Activated B cell treated with CpG ODN at 0.5 μM for 24 hours (primary cell): ENCODE measurements at regions not wholly inside any gene's neighbourhood (a gene's known extent, or its start where the extent isn't known, plus 50 kb on each side); places are given as distances from the start of the nearest gene placed in this dataset.

Source experiments
- ATAC-seq: fragments of 200-7000 bp; cut with Tn5 transposase; one replicate; pipeline ENCODE4 v1.10.0; 2021; ENCODE audit warnings: low read depth, mild to moderate bottlenecking, moderate library complexity
- CTCF ChIA-PET: fragments of 350-600 bp; sonication (Branson Sonifier 250); formaldehyde crosslinking; loops from one replicate; lab custom pipeline; 2021; ENCODE audit warnings: antibody characterized with exemption; lab: Charles Lee
- POLR2A ChIA-PET: fragments of 350-600 bp; sonication (Branson Sonifier 250); formaldehyde crosslinking; loops from one replicate; lab custom pipeline; 2021; ENCODE audit warnings: antibody characterized with exemption; lab: Charles Lee
- DNase-seq: peaks from one replicate; pipeline ENCODE4 v3.0.0; 2022
- H3K27ac Mint-ChIP-seq: one replicate; pipeline ENCODE4 v1.8.0; 2020; ENCODE audit warnings: mixed read lengths
- H3K27me3 Mint-ChIP-seq: one replicate; pipeline ENCODE4 v1.8.0; 2021; ENCODE audit warnings: mixed read lengths
- H3K36me3 Mint-ChIP-seq: one replicate; pipeline ENCODE4 v1.8.0; 2021; ENCODE audit warnings: low read depth, mixed read lengths
- H3K4me1 Mint-ChIP-seq: one replicate; pipeline ENCODE4 v1.8.0; 2021; ENCODE audit warnings: mixed read lengths
- H3K4me3 Mint-ChIP-seq: one replicate; pipeline ENCODE4 v1.8.0; 2020; ENCODE audit warnings: mild to moderate bottlenecking, mixed read lengths
- H3K9me3 Mint-ChIP-seq: one replicate; pipeline ENCODE4 v1.8.0; 2020; ENCODE audit warnings: mixed read lengths
- CTCF ChIP-seq: fragments of 200-600 bp; IDR thresholded peaks from one replicate; pipeline ENCODE4 v1.8.0; 2022; ENCODE audit warnings: antibody characterized with exemption, mild to moderate bottlenecking
- intact Hi-C: fragments of 100-400 bp; cut with micrococcal nuclease; formaldehyde crosslinking; loops from one replicate; pipeline ENCODE4 v1.15.1; 2024

GRCh38 chr6:55651015-55651414 lies 72.0 kb upstream of the HMGCLL1 start:
- DNase-seq (no peak), ATAC-seq (no peak)
- intact Hi-C loops = no loop called here
- no peaks in the 10 kb centered on the region for H3K36me3 Mint-ChIP-seq
- ChIA-PET POLR2A (no interaction called here), CTCF (no interaction called here)
- no peak for TF ChIP-seq CTCF
- H3K4me3 Mint-ChIP-seq = no peak overlapping the region
- no peaks in the 10 kb centered on the region for H3K4me1 Mint-ChIP-seq
- no peak overlapping the region for H3K27ac Mint-ChIP-seq
- peaks cover 7% of the 10 kb centered on the region for H3K9me3 Mint-ChIP-seq
- no peaks in the 10 kb centered on the region for H3K27me3 Mint-ChIP-seq

- no peak for TF ChIP-seq CTCF
- no peak for ATAC-seq
- H3K27me3 Mint-ChIP-seq = no peaks in the 10 kb centered on the region
- intact Hi-C loops = no loop called here
- peaks cover 19% of the 10 kb centered on the region for H3K9me3 Mint-ChIP-seq
- ChIA-PET CTCF (no interaction called here), POLR2A (no interaction called here)
- DNase-seq = no peak
- H3K4me3 Mint-ChIP-seq = no peak overlapping the region
- no peak overlapping the region for H3K27ac Mint-ChIP-seq
- H3K36me3 Mint-ChIP-seq = no peaks in the 10 kb centered on the region
- H3K4me1 Mint-ChIP-seq = no peaks in the 10 kb centered on the region
Observed at GRCh38 chr6:55643861-55644260, 64.9 kb upstream of the HMGCLL1 start.

GRCh38 chr6:55642366-55642765 lies 63.4 kb upstream of the HMGCLL1 start:
- CTCF ChIA-PET = no interaction called here
- no peak for ATAC-seq
- peaks cover 19% of the 10 kb centered on the region for H3K9me3 Mint-ChIP-seq
- DNase-seq = no peak
- no peak overlapping the region for H3K27ac Mint-ChIP-seq
- H3K27me3 Mint-ChIP-seq = no peaks in the 10 kb centered on the region
- H3K36me3 Mint-ChIP-seq = no peaks in the 10 kb centered on the region
- no peak for TF ChIP-seq CTCF
- POLR2A ChIA-PET = no interaction called here
- H3K4me1 Mint-ChIP-seq = no peaks in the 10 kb centered on the region
- intact Hi-C loops = no loop called here
- no peak overlapping the region for H3K4me3 Mint-ChIP-seq

GRCh38 chr6:55636406-55637102 lies 57.6 kb upstream of the HMGCLL1 start:
- ChIA-PET CTCF (no interaction called here), POLR2A (no interaction called here)
- intact Hi-C loops = no loop called here
- ATAC-seq (no peak), DNase-seq (no peak)
- no peaks in the 10 kb centered on the region for H3K27me3 Mint-ChIP-seq
- no peak for TF ChIP-seq CTCF
- H3K4me3 Mint-ChIP-seq = no peak overlapping the region
- H3K27ac Mint-ChIP-seq = no peak overlapping the region
- no peaks in the 10 kb centered on the region for H3K36me3 Mint-ChIP-seq
- no peaks in the 10 kb centered on the region for H3K4me1 Mint-ChIP-seq
- peaks cover 2% of the 10 kb centered on the region for H3K9me3 Mint-ChIP-seq

- no peaks in the 10 kb centered on the region for H3K4me1 Mint-ChIP-seq
- intact Hi-C loops = no loop called here
- DNase-seq = no peak
- no peaks in the 10 kb centered on the region for H3K27me3 Mint-ChIP-seq
- no peaks in the 10 kb centered on the region for H3K36me3 Mint-ChIP-seq
- CTCF ChIA-PET = no interaction called here
- TF ChIP-seq CTCF = no peak
- POLR2A ChIA-PET = no interaction called here
- H3K27ac Mint-ChIP-seq = no peak overlapping the region
- H3K9me3 Mint-ChIP-seq = peaks cover 4% of the 10 kb centered on the region
- ATAC-seq = no peak
- no peak overlapping the region for H3K4me3 Mint-ChIP-seq
Observed at GRCh38 chr6:55633471-55633870, 54.5 kb upstream of the HMGCLL1 start.
